ENCODE measurements at regions not wholly inside any gene's neighbourhood (a gene's known extent, or its start where the extent isn't known, plus 50 kb on each side); places are given as distances from the start of the nearest gene placed in this dataset.

- H3K36me3 Mint-ChIP-seq, result no peaks in the 10 kb centered on the region
- H3K27ac Mint-ChIP-seq, result no peak overlapping the region
- H3K4me1 Mint-ChIP-seq, result peaks cover 17% of the 10 kb centered on the region
- no peak overlapping the region for H3K4me3 Mint-ChIP-seq
- no peak for TF ChIP-seq CTCF (IDR thresholded peaks at IDR 0.05; ENCODE audit: unreplicated experiment)
- H3K9me3 Mint-ChIP-seq, result peaks cover 27% of the 10 kb centered on the region
- H3K27me3 Mint-ChIP-seq (ENCODE audit: low read depth), result peaks cover 2% of the 10 kb centered on the region
- no peak for DNase-seq (ENCODE audit: low spot score in 2 of 2, unreplicated experiment in 2 of 2)
Measured at GRCh38 chr9:1702701-1703100, 312.4 kb upstream of the SMARCA2 start.

- Mint-ChIP-seq H3K36me3 (no peaks in the 10 kb centered on the region), H3K4me3 (no peak overlapping the region), H3K9me3 (peaks cover 22% of the 10 kb centered on the region), H3K4me1 (peaks cover 18% of the 10 kb centered on the region), H3K27ac (peak overlapping the region; percentile 19), H3K27me3 (ENCODE audit: low read depth) (no peaks in the 10 kb centered on the region)
- no peak for TF ChIP-seq CTCF (IDR thresholded peaks at IDR 0.05; ENCODE audit: unreplicated experiment)
- DNase-seq (ENCODE audit: low spot score in 2 of 2, unreplicated experiment in 2 of 2), result no peak
Measured at GRCh38 chr9:1707291-1707690, 307.9 kb upstream of the SMARCA2 start.

- Mint-ChIP-seq H3K27ac (no peak overlapping the region), H3K9me3 (peaks cover 22% of the 10 kb centered on the region), H3K27me3 (ENCODE audit: low read depth) (no peaks in the 10 kb centered on the region), H3K4me1 (peaks cover 11% of the 10 kb centered on the region), H3K36me3 (no peaks in the 10 kb centered on the region), H3K4me3 (no peak overlapping the region)
- TF ChIP-seq CTCF (IDR thresholded peaks at IDR 0.05; ENCODE audit: unreplicated experiment), result no peak
- no peak for DNase-seq (ENCODE audit: low spot score in 2 of 2, unreplicated experiment in 2 of 2)
Measured at GRCh38 chr9:1708219-1708618, 306.9 kb upstream of the SMARCA2 start.

- peak; percentile 32 for TF ChIP-seq CTCF (IDR thresholded peaks at IDR 0.05; ENCODE audit: unreplicated experiment)
- Mint-ChIP-seq H3K36me3 (no peaks in the 10 kb centered on the region), H3K9me3 (peaks cover 22% of the 10 kb centered on the region), H3K4me1 (peaks cover 11% of the 10 kb centered on the region), H3K4me3 (no peak overlapping the region), H3K27ac (no peak overlapping the region), H3K27me3 (ENCODE audit: low read depth) (no peaks in the 10 kb centered on the region)
- no peak for DNase-seq (ENCODE audit: low spot score in 2 of 2, unreplicated experiment in 2 of 2)
Measured at GRCh38 chr9:1709347-1709746, 305.8 kb upstream of the SMARCA2 start.

GRCh38 chr9:1712861-1713450, 302.2 kb upstream of the SMARCA2 start:
- Mint-ChIP-seq H3K27me3 (ENCODE audit: low read depth) (peaks cover 2% of the 10 kb centered on the region), H3K4me1 (no peaks in the 10 kb centered on the region), H3K36me3 (no peaks in the 10 kb centered on the region), H3K9me3 (peaks cover 7% of the 10 kb centered on the region), H3K27ac (no peak overlapping the region), H3K4me3 (no peak overlapping the region)
- TF ChIP-seq CTCF (IDR thresholded peaks at IDR 0.05; ENCODE audit: unreplicated experiment), result no peak
- DNase-seq (ENCODE audit: low spot score in 2 of 2, unreplicated experiment in 2 of 2), result no peak

- H3K36me3 Mint-ChIP-seq, result no peaks in the 10 kb centered on the region
- no peak for DNase-seq (ENCODE audit: low spot score in 2 of 2, unreplicated experiment in 2 of 2)
- no peak overlapping the region for H3K4me3 Mint-ChIP-seq
- H3K27ac Mint-ChIP-seq, result no peak overlapping the region
- peaks cover 2% of the 10 kb centered on the region for H3K9me3 Mint-ChIP-seq
- no peaks in the 10 kb centered on the region for H3K4me1 Mint-ChIP-seq
- no peak for TF ChIP-seq CTCF (IDR thresholded peaks at IDR 0.05; ENCODE audit: unreplicated experiment)
- H3K27me3 Mint-ChIP-seq (ENCODE audit: low read depth), result peaks cover 8% of the 10 kb centered on the region
Measured at GRCh38 chr9:1713841-1714240, 301.3 kb upstream of the SMARCA2 start.

Data from mesothelial cell of epicardium (in vitro differentiated cells).